ENCODE measurements at regions not wholly inside any gene's neighbourhood (a gene's known extent, or its start where the extent isn't known, plus 50 kb on each side); places are given as distances from the start of the nearest gene placed in this dataset.

GRCh38 chr1:239527051-239527693, 140.8 kb downstream of the CHRM3 start:
- ChIA-PET POLR2A (ENCODE audit: unreplicated experiment) (interaction anchor here (0.9 kb wide), 1 partner anchor 24 kb away, joined by 4 read pairs; no protein-coding TSS in a partner anchor), CTCF (interaction anchor here (0.7 kb wide), 1 partner anchor 74 kb away, joined by 3 read pairs; no protein-coding TSS in a partner anchor)
- no peak overlapping the region for H3K27ac ChIP-seq
- no peaks in the 10 kb centered on the region for H3K9me2 ChIP-seq (ENCODE audit: insufficient read depth)
- H3K9me3 ChIP-seq (ENCODE audit: insufficient read depth, low read depth): no peaks in the 10 kb centered on the region
- H3K4me3 ChIP-seq: no peak overlapping the region
- H3K36me3 ChIP-seq (ENCODE audit: low read depth): no peaks in the 10 kb centered on the region
- no peaks in the 10 kb centered on the region for H3K79me2 ChIP-seq (ENCODE audit: low read depth)
- H2AFZ ChIP-seq: no peak overlapping the region
- H3K27me3 ChIP-seq (ENCODE audit: insufficient read depth, low read depth): no peaks in the 10 kb centered on the region
- DNase-seq: no peak
- intact Hi-C loops (cut with micrococcal nuclease; ENCODE audit: unreplicated experiment): no loop called here
- H3K4me2 ChIP-seq: no peak overlapping the region
- H3F3A ChIP-seq (ENCODE audit: insufficient read depth, low read depth): no peaks in the 10 kb centered on the region
- H4K20me1 ChIP-seq (ENCODE audit: insufficient read depth): no peaks in the 10 kb centered on the region
- TF ChIP-seq EZH2 (IDR thresholded peaks at IDR 0.05; ENCODE audit: low read depth) (no peak), CTCF (conservative IDR thresholded peaks at IDR 0.05) (no peak)
- no peaks in the 10 kb centered on the region for H3K4me1 ChIP-seq (replicated peaks; ENCODE audit: insufficient read depth)
- no TSS peak for BruUV-seq (replicated peaks)

- TF ChIP-seq CTCF (conservative IDR thresholded peaks at IDR 0.05) (no peak), EZH2 (IDR thresholded peaks at IDR 0.05; ENCODE audit: low read depth) (no peak)
- no peaks in the 10 kb centered on the region for H3K9me3 ChIP-seq (ENCODE audit: insufficient read depth, low read depth)
- H3K36me3 ChIP-seq (ENCODE audit: low read depth): no peaks in the 10 kb centered on the region
- no peak overlapping the region for H2AFZ ChIP-seq
- BruUV-seq (replicated peaks): no TSS peak
- no peak overlapping the region for H3K4me2 ChIP-seq
- no peaks in the 10 kb centered on the region for H3K79me2 ChIP-seq (ENCODE audit: low read depth)
- no peaks in the 10 kb centered on the region for H3F3A ChIP-seq (ENCODE audit: insufficient read depth, low read depth)
- H3K4me3 ChIP-seq: no peak overlapping the region
- H3K27ac ChIP-seq: no peak overlapping the region
- H3K27me3 ChIP-seq (ENCODE audit: insufficient read depth, low read depth): no peaks in the 10 kb centered on the region
- no peak for DNase-seq
- intact Hi-C loops (cut with micrococcal nuclease; ENCODE audit: unreplicated experiment): no loop called here
- no peaks in the 10 kb centered on the region for H4K20me1 ChIP-seq (ENCODE audit: insufficient read depth)
- ChIA-PET POLR2A (ENCODE audit: unreplicated experiment) (no interaction called here), CTCF (no interaction called here)
- H3K4me1 ChIP-seq (replicated peaks; ENCODE audit: insufficient read depth): no peaks in the 10 kb centered on the region
- H3K9me2 ChIP-seq (ENCODE audit: insufficient read depth): no peaks in the 10 kb centered on the region
Observed at GRCh38 chr1:239536165-239536849, 149.9 kb downstream of the CHRM3 start.

GRCh38 chr1:239537795-239538194, 151.4 kb downstream of the CHRM3 start:
- H3K27ac ChIP-seq: no peak overlapping the region
- POLR2A ChIA-PET (ENCODE audit: unreplicated experiment): no interaction called here
- no TSS peak for BruUV-seq (replicated peaks)
- H3K4me3 ChIP-seq: no peak overlapping the region
- H3K4me2 ChIP-seq: no peak overlapping the region
- H3K4me1 ChIP-seq (replicated peaks; ENCODE audit: insufficient read depth): no peaks in the 10 kb centered on the region
- CTCF ChIA-PET: no interaction called here
- intact Hi-C loops (cut with micrococcal nuclease; ENCODE audit: unreplicated experiment): no loop called here
- no peaks in the 10 kb centered on the region for H3K9me2 ChIP-seq (ENCODE audit: insufficient read depth)
- TF ChIP-seq EZH2 (IDR thresholded peaks at IDR 0.05; ENCODE audit: low read depth): no peak
- TF ChIP-seq CTCF (conservative IDR thresholded peaks at IDR 0.05): no peak
- no peaks in the 10 kb centered on the region for H3K36me3 ChIP-seq (ENCODE audit: low read depth)
- H3K27me3 ChIP-seq (ENCODE audit: insufficient read depth, low read depth): no peaks in the 10 kb centered on the region
- no peak overlapping the region for H2AFZ ChIP-seq
- no peak for DNase-seq
- H3K79me2 ChIP-seq (ENCODE audit: low read depth): no peaks in the 10 kb centered on the region
- no peaks in the 10 kb centered on the region for H3F3A ChIP-seq (ENCODE audit: insufficient read depth, low read depth)
- H3K9me3 ChIP-seq (ENCODE audit: insufficient read depth, low read depth): no peaks in the 10 kb centered on the region
- H4K20me1 ChIP-seq (ENCODE audit: insufficient read depth): no peaks in the 10 kb centered on the region

Measured in PC-9 (cell line).